ENCODE measurements at regions not wholly inside any gene's neighbourhood (a gene's known extent, or its start where the extent isn't known, plus 50 kb on each side); places are given as distances from the start of the nearest gene placed in this dataset.

- Histone ChIP-seq H2AFZ (ENCODE audit: low read length) (no peak overlapping the region), H3K36me3 (ENCODE audit: insufficient read depth, low read length) (no peaks in the 10 kb centered on the region), H4K20me1 (ENCODE audit: insufficient read depth, low read length) (no peaks in the 10 kb centered on the region), H3K79me2 (ENCODE audit: insufficient read depth, low read depth, low read length) (no peaks in the 10 kb centered on the region), H3K4me1 (ENCODE audit: insufficient read depth, low read length, poor library complexity, severe bottlenecking) (no peaks in the 10 kb centered on the region), H3K4me3 (ENCODE audit: low read depth, low read length, poor library complexity, severe bottlenecking) (no peak overlapping the region), H3K9me2 (ENCODE audit: insufficient read depth, low read length) (no peaks in the 10 kb centered on the region), H3K27ac (ENCODE audit: low read depth, low read length, poor library complexity, severe bottlenecking) (no peak overlapping the region), H3K4me2 (ENCODE audit: low read length) (no peak overlapping the region), H3K9me3 (ENCODE audit: low read length) (no peaks in the 10 kb centered on the region)
- intact Hi-C loops (cut with micrococcal nuclease; ENCODE audit: unreplicated experiment): no loop called here
- no peak for DNase-seq (ENCODE audit: low spot score)
- TF ChIP-seq CTCF (conservative IDR thresholded peaks at IDR 0.05; ENCODE audit: low read length) (no peak), EZH2phosphoT487 (IDR thresholded peaks at IDR 0.05; ENCODE audit: borderline replicate concordance, low read depth, low read length) (no peak)
- POLR2A ChIA-PET: no interaction called here
- no TSS peak for BruUV-seq (replicated peaks)
- CTCF ChIA-PET (ENCODE audit: unreplicated experiment): no interaction called here
Observed at GRCh38 chrX:18102006-18102405, 118.7 kb downstream of the BEND2 start.

- Histone ChIP-seq H3K36me3 (ENCODE audit: insufficient read depth, low read length) (no peaks in the 10 kb centered on the region), H3K27ac (ENCODE audit: low read depth, low read length, poor library complexity, severe bottlenecking) (no peak overlapping the region), H3K79me2 (ENCODE audit: insufficient read depth, low read depth, low read length) (no peaks in the 10 kb centered on the region), H2AFZ (ENCODE audit: low read length) (no peak overlapping the region), H3K4me1 (ENCODE audit: insufficient read depth, low read length, poor library complexity, severe bottlenecking) (no peaks in the 10 kb centered on the region), H4K20me1 (ENCODE audit: insufficient read depth, low read length) (no peaks in the 10 kb centered on the region), H3K4me3 (ENCODE audit: low read depth, low read length, poor library complexity, severe bottlenecking) (no peak overlapping the region), H3K4me2 (ENCODE audit: low read length) (no peak overlapping the region), H3K9me3 (ENCODE audit: low read length) (no peaks in the 10 kb centered on the region), H3K9me2 (ENCODE audit: insufficient read depth, low read length) (no peaks in the 10 kb centered on the region)
- CTCF ChIA-PET (ENCODE audit: unreplicated experiment): no interaction called here
- no TSS peak for BruUV-seq (replicated peaks)
- POLR2A ChIA-PET: interaction anchor here (0.7 kb wide), 1 partner anchor 1890 kb away, joined by 3 read pairs; no protein-coding TSS in a partner anchor
- intact Hi-C loops (cut with micrococcal nuclease; ENCODE audit: unreplicated experiment): no loop called here
- TF ChIP-seq CTCF (conservative IDR thresholded peaks at IDR 0.05; ENCODE audit: low read length) (no peak), EZH2phosphoT487 (IDR thresholded peaks at IDR 0.05; ENCODE audit: borderline replicate concordance, low read depth, low read length) (no peak)
- no peak for DNase-seq (ENCODE audit: low spot score)
Observed at GRCh38 chrX:18101087-18101486, 119.6 kb downstream of the BEND2 start.

GRCh38 chrX:18099745-18100144, 120.9 kb downstream of the BEND2 start:
- BruUV-seq (replicated peaks): no TSS peak
- CTCF ChIA-PET (ENCODE audit: unreplicated experiment): no interaction called here

More at GRCh38 chrX:18099745-18100144, 120.9 kb downstream of the BEND2 start:
- no peak overlapping the region for H2AFZ ChIP-seq (ENCODE audit: low read length)
- POLR2A ChIA-PET: interaction anchor here (0.6 kb wide), 1 partner anchor 602 kb away, joined by 4 read pairs; no protein-coding TSS in a partner anchor
- H3K4me2 ChIP-seq (ENCODE audit: low read length): no peak overlapping the region
- H3K36me3 ChIP-seq (ENCODE audit: insufficient read depth, low read length): no peaks in the 10 kb centered on the region
- no peaks in the 10 kb centered on the region for H3K9me2 ChIP-seq (ENCODE audit: insufficient read depth, low read length)
- intact Hi-C loops (cut with micrococcal nuclease; ENCODE audit: unreplicated experiment): no loop called here
- no peaks in the 10 kb centered on the region for H3K79me2 ChIP-seq (ENCODE audit: insufficient read depth, low read depth, low read length)
- no peaks in the 10 kb centered on the region for H4K20me1 ChIP-seq (ENCODE audit: insufficient read depth, low read length)
- no peak overlapping the region for H3K4me3 ChIP-seq (ENCODE audit: low read depth, low read length, poor library complexity, severe bottlenecking)
- H3K27ac ChIP-seq (ENCODE audit: low read depth, low read length, poor library complexity, severe bottlenecking): no peak overlapping the region
- no peaks in the 10 kb centered on the region for H3K4me1 ChIP-seq (ENCODE audit: insufficient read depth, low read length, poor library complexity, severe bottlenecking)
- TF ChIP-seq EZH2phosphoT487 (IDR thresholded peaks at IDR 0.05; ENCODE audit: borderline replicate concordance, low read depth, low read length) (no peak), CTCF (conservative IDR thresholded peaks at IDR 0.05; ENCODE audit: low read length) (no peak)
- no peak for DNase-seq (ENCODE audit: low spot score)
- H3K9me3 ChIP-seq (ENCODE audit: low read length): no peaks in the 10 kb centered on the region

Data from OCI-LY7 (cell line).